ENCODE measurements at regions not wholly inside any gene's neighbourhood (a gene's known extent, or its start where the extent isn't known, plus 50 kb on each side); places are given as distances from the start of the nearest gene placed in this dataset.

GRCh38 chr14:71403656-71404055, 496.4 kb downstream of the PCNX1 start:
- TF ChIP-seq POLR2A (IDR thresholded peaks at IDR 0.05; ENCODE audit: low read depth) (no peak), CTCF (IDR thresholded peaks at IDR 0.05) (peak in 1 of 3 experiments; percentile 10)

All from esophagus muscularis mucosa (tissue), 3 donors.